ENCODE measurements at regions not wholly inside any gene's neighbourhood (a gene's known extent, or its start where the extent isn't known, plus 50 kb on each side); places are given as distances from the start of the nearest gene placed in this dataset.
A peak's percentile ranks its signal among the peaks of the same experiment; 100 is the strongest.
"Not testable (repeated sequence)": the region's sequence is repeated elsewhere in the genome, so short reads cannot be mapped to it uniquely, and the experiment has no call there.

DNA sequence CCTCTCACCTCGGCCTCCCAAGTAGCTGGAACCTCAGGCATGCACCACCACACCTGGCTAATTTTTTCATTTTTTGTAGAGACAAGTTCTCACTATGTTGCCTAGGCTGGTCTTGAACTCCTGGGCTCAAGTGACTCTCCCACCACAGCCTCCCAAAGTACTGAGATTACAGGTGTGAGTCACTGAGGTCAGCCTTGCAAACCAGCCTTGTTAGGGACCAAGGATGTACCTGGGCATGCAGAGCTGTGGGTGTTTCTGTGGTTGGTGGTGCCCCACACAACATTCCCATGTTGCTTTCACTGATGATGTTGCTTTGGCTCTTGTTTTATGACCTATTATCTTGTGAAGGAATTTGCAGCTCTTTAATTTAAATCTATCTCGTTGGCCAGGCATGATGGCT is 54.8 kb downstream of the OTUD1 start:
- peak; percentile 5 to 12 for DNase-seq (ENCODE audit: low read depth in 2 of 2)

DNA sequence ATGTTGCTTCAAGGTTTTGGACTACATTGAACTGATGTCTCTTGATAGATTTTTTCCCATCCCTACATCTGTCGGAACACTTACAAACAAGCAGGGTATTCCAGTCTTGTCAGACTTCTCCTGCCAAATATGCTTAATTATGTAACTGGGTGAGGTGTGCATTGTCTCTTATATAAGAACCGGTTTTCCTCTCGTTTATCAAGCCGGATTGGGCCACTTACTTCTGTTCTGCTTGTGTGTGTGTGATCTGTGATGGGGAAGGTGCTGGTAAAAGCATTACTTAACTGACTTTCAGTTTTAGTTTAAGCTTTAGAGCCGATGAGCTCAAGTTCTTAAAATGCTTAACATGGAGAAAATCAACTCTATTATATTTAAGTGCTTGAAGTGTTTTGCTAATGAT is 57.9 kb downstream of the OTUD1 start:
- no peak for DNase-seq (ENCODE audit: low read depth in 2 of 2)

DNA sequence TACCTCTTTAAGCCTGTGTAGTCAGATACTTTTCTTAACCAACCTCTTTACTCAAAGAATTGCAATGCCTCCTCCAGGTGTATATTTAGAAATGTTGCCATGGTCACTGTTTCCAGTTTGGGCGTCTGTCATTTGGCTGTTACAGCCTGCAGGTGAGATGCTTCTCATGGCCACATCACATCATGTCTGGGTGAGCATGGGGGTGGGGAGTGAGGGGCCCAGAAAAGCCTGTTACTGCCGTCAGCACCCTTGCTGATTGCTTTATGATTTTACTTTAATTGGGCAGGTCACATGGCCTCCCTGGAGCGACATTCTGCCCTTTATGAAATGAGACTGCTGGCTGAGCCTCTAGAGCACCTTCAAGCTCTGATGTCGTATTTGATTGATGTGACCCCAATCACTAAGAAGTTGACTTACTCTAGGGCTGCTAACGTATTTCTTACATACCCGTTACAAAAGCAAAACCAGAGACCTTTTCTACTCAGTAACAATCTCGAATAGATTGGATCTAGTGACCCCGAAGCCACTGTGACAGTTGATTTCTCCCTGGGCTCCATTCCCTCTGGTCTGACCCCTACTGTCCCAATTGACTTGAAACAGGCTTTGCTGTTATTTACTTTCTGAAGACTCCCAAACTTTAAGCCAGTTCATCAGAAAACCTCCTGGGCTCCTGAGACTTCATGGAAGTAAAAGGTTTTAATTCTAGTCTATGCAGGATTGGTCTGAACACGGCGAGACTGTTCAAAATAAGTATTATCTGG is 60.7 kb downstream of the OTUD1 start:
- DNase-seq (ENCODE audit: low read depth in 2 of 2), result no peak

DNA sequence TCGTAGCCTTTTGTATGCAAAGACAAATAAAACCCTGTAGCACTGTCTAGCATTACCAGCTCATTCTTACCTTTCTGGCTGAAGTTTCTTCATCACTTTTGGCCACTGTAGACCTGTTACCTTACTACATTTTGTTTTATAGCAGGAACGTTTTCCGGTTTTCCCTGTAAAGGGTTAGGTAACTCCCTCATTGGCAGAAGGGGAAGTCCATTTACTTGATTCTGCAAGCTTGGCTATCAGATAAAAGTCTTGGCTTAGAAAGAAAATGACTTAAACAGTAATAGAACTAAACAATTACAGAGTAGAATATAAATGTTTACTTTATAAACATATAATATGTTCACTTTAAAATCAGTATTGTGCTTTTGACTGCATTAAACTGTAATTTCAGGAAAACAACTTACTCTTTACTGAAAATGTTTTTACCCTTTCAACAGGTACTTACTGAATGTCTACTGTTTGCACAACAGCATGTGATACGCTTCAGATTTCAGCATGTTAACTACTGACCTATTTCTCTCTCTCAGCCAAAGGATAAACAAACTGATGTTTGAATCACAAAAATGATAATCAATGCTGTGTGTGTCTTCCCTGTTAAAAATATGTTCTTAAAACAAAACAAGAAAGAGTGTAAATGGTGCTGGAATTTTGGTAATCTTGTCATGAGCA is 67.1 kb downstream of the OTUD1 start:
- DNase-seq (ENCODE audit: low read depth in 2 of 2), result no peak

DNA sequence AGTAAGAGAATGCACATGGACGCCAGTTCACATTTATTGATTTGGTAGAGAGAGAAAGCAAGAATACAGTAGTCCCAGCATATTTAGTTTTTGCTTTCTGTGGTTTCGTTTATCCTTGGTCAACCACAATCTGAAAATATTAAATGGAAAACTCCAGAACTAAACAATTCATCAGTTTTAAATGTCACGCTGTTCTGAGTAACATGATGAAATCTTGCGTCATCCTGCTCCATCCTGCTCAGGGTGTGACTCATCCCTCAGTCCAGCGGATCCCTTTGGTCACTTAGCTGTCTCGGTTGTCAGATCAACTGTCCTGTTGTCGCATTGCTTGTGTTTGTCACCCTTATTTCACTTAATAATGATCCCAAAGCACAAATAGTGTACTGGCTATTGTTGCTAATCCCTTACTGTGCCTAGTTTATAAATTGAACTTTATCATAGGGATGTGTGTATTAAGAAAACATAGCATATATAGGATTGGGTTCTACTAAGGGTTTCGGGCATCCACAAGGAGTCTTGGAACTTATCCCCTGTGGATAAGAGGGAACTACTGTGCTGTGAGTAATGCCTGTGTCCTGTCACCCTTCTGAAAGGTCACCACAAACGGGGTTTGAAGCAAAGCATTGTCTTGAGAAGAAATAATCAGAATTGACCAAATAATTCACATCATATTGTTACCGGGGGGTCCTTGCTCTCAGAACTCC is 73.6 kb downstream of the OTUD1 start:
- no peak for DNase-seq (ENCODE audit: low read depth in 2 of 2)

DNA sequence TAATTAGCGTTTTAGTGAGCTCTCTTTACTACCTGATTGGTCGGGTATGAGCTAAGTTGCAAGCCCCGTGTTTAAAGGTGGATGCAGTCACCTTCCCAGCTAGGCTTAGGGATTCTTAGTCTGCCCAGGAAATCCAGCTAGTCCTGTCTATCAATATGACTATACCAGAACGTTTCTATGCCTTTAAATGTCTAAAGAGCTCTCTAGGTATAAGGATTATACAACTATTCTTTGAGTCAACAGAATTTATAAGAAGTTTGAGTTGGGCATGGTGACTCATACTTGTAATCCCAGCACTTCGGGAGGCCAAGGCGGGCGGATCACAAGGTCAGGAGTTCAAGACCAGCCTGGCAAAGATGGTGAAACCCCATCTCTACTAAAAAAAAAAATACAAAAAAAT is 74.7 kb downstream of the OTUD1 start:
- DNase-seq (ENCODE audit: low read depth in 2 of 2), result not testable (repeated sequence)

DNA sequence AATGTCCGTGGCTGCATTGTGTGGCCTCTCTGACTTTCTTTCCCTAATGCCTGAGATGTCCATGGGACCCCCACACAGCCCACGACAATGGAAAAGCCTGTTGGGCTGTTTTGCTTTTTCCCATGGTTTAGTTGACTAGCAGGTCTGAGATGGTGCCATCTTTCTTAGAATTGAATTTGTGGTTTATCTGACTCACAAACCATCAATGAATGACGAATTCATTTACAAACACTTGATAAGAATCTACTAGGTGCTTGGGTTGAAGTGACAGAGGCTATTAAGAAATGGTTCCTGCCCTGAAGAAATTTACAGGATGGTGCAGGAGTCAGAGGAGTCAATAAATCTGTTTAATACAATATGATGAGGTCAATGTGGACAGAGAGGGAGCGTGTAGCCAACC is 75.4 kb downstream of the OTUD1 start:
- DNase-seq (ENCODE audit: low read depth in 2 of 2), result no peak

DNA sequence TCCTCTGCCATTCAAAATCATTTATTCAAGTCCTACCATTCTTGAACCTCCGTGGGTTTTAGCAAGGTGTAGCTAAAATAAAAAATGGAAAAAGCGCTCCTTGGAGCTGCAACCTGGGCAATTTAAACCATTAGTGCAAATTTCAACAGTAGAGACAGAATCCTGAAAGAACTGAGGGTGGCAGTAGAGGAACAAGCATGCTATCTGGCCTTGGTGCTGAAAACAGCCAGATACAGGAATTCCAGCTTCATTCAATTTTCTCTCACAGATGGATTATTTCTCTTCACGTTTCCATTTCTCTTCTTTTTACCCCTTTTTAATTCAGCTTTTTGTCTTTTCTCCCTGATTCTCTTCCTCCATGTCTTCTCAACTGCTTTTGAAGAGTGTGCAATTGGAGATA is 77.7 kb downstream of the OTUD1 start:
- DNase-seq (ENCODE audit: low read depth in 2 of 2), result no peak

DNA sequence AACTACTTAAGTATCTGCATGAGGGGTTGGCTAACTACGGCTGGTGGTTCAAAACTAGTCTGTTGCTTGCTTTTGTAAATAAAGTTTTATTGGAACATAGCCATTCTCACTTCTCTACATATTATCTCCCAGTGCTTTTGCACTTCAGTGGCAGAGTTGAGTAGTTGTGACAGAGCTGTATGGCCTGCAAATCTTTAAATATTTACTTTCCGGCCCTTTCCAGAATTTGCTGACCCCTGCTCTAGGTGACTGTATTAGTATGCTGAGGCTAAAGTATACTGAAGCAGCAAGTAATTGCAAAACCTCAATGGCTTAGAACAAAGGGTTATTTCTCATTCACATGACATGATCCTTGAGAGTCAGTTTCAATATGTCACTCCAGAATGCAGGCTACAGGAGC is 78.3 kb downstream of the OTUD1 start:
- no peak for DNase-seq (ENCODE audit: low read depth in 2 of 2)

DNA sequence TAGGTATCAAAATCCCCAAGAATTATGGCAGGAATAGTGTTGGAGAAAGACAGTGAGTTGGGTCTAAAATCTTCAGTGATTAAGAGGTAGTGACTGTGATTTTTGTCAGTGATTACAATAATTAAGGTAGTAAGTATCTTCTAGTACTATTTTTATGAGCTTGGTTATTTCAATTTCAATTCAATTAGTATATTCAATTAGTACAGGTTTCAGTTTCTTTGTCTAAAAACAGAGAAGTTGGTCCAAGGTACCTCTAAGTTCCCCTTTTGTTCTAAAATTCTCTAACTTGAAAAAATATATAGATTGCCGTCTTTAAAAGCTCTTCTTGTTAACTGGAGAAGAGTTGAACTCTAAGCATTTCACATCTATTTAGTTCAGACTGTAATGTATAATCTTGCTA is 82.9 kb downstream of the OTUD1 start:
- DNase-seq (ENCODE audit: low read depth in 2 of 2), result no peak

DNA sequence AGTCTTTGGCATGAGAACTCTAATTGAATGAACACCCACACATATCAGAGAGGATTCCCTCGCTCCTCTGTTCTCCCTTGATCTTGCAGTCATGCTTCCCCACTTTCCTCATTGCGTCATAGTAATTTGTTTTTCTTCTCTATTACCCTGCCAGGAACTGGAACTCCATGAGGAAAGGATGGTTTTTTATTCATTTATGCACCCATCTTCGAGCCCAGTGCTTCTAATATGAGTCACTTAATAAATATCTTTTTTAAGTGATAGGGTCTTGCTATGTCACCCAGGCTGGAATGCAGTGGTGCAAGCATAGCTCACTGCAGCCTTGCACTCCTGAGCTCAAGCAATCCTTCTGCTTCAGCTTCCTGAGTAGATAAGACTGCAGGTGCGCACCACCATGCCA is 83.5 kb downstream of the OTUD1 start:
- no peak for DNase-seq (ENCODE audit: low read depth in 2 of 2)

DNA sequence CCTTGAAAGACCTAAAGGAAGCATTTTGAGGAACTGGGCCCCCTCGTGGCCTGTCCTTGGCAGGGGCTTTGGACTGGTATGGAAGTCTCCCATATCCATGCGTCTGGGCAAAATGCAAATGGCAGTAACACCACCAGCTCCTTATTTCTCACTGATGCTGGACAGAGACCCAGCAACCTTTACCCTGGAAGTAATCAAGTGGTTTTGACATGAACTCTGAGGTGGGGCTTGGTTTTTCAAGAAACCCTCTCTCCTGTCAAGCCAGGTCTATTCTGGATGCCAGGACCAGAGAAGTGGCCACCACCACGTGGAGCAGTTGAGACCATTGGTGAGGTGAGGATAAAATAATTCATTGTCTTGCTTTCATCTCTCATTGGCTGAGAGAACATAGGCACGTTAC is 84.4 kb downstream of the OTUD1 start:
- DNase-seq (ENCODE audit: low read depth in 2 of 2), result no peak

DNA sequence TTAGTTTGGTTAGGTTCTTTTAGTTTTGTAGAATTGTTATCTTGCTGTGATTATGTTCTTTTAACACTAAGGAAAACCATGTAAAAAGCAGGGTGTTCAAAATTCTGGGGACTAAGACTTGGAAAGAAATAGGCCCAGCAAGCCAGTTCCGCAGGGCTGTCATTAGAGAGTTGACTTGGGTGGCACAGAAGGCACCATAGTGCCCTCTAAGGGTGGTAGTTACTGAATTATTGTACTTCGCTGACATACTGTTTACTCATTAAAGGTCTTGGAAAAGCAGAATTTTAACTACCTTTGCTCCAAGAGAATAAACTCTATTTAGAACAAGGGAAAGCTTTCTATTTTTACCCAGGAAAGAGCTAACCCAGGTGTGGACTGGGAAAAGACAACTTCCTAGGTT is 86.5 kb downstream of the OTUD1 start:
- no peak for DNase-seq (ENCODE audit: low read depth in 2 of 2)

DNA sequence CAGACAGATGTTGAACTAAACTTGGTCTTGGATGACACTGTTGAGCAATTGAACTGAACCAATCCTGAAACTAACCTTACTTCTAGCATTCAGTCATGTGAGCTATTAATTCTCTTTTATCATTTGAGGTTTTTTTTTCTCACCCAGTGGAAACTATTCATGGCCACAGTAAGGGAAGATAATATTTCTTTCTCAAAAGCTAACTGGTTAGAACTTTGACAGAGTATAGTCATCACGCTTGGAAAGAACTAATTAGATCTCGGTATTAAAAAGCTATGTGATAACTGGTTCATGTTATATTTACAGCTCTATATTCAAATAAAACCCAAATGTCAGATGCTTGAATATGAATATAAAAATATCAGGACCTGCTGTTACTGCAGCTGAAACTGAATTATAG is 89.5 kb downstream of the OTUD1 start:
- DNase-seq (ENCODE audit: low read depth in 2 of 2), result no peak

DNA sequence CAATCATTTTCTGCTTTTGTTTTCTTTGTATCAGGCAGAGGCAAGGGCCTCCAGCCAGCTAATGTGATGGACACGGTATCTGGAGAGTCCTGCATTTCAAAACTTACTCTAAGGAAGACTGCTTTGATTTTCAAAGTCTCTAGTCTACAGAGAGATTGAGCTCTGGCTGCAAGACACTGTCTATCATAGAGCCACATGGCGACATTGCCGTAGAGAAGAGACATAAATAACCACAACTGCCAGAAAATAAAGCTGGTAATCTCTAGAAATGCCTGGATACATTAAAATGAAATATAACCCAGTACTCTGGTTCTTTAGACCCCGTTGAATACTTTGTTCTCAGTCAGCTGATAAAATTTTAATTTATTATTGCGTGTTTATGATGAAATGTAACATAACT is 90.8 kb downstream of the OTUD1 start:
- no peak for DNase-seq (ENCODE audit: low read depth in 2 of 2)

DNA sequence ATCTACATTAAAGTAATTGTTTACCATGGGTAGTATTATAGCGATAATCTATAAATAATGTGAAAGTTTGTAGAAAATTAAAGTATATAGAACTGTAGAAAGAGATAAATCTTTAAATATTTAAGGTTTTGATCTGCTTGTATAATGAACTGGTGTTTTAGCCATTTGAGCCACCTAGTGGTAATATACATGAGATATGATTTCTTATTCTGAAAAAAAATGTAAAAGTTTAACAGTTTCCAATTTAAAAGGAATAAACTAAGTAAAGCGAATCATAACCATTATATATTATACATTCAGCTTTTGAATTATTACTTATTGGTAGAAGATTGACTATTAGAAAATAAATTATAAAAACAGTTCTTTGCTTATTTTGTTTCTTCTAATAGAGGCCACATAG is 91.2 kb downstream of the OTUD1 start:
- no peak for DNase-seq (ENCODE audit: low read depth in 2 of 2)

DNA sequence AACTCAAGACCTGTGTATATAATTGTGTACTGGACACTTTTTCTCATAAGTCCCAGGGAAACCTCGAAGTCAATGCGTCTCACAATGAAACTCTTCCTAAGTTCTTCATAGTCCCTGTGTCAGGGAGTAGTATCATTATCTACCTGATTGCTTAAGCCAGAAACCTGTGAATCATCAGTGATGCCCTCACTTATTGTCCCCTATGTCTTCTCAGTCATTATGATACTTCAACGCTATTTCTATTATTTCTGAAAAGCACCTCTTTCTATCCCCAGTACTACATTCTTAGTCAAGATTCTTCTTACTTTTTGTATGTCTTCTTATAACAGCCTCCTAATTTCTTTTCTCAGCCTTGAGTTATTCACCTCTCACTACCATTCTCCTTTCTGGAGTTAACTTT is 94.3 kb downstream of the OTUD1 start:
- no peak for DNase-seq (ENCODE audit: low read depth in 2 of 2)

DNA sequence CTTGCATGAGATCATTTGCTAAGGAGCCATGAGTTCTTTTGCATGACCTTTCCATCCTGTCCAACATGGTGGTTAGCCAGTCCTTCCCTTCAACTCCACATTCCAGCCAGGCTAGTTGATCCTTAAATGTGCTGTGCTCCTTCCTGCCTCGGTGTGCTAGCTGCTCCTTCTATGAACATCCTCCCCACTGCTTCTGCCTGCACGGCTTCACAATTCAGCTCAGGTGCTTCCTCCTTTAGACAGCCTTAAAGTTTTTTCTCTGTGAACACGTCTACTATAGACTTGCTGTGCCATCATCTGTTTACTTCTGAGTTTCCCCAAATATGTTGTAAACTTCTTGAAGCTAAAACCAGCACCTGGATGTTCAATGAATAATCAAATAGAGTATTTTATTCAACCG is 95.5 kb downstream of the OTUD1 start:
- no peak for DNase-seq (ENCODE audit: low read depth in 2 of 2)

DNA sequence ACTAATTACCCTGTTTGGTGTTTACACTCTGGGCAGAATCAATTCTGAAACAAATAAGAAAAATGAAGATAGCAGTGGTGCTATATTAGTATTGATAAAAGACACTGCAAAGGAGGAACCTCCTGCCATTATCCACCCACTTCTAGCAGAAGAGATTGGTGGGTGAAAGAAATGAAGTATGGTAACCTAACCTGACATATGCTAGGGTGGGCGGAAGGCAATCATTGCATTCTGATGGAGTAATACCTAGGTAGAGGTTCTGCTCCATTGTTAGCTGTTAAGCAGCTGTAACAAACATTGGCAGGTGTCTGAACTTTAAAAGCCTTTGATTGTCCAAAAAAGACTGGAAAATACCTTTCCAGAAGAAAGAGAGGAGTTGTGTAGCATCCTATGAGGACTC is 95.9 kb downstream of the OTUD1 start:
- DNase-seq (ENCODE audit: low read depth in 2 of 2), result no peak

DNA sequence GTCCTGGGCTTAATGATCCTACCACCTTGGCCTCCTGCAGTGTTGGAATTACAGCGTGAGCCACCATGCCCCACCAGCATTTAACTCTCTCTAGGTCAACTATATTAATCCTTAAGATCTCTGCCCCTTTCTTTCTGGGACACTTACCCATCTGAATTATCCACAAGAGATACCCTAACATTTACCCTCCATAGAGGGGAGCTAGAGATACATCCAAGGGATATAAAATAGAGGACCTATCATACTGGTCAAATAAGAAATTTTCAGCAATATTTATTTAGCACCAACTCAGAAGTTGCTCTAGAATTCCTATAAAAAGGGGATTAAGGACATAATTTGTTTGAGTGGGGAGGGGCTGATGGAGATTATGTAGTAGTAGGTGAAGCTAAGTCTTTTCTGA is 96.5 kb downstream of the OTUD1 start:
- no peak for DNase-seq (ENCODE audit: low read depth in 2 of 2)

DNA sequence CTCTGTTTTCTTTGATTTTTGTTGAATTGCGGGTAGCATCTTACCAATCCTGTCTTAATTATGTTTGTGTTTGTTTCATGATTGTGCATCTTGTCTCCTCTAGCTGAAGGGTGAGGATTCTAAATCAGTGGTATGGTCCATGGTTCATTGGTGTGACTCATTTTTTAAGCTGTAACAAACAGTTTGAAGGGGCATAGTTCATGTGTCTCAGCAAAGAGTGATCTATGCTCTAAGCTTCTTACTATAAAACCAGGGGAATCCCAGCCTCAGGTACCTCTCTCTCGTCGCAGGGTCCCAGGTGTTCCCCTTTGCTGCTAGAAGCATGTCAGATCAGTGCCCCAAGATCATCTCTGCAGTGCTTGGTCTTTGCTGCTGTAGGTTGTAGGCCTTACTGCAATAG is 100.1 kb downstream of the OTUD1 start:
- no peak for DNase-seq (ENCODE audit: low read depth in 2 of 2)

DNA sequence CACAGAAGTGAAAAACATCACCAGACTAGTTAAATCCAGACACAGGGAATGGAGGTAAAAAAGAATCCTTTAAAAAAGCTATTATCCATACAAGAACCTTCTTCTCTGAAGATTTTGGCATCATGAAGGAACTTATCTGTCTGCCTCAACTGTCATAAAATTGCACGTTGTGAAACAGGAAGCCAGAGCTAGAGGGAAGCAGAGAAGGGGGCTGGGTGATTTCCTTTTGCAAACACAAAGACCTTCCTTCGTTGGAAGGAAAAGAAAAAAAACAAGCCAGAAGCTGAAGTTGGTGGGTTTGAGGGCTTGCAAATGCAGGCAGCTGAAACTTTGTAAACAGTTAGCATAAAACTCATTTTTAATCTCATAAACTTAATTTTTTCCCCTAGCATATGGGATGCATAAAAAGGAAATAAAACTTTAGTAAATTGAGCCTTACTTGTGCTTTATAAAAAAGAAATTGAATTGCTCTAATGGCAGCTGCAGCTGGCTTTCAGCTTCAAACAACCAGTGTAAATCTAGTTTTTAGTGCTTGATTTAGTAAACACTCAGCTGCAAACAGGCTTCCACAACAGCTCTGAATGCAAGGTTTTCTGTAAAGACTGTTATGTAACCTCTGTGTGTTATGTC is 101.6 kb downstream of the OTUD1 start:
- no peak for DNase-seq (ENCODE audit: low read depth in 2 of 2)

All from stimulated activated CD8-positive, alpha-beta memory T cell treated with anti-CD3 and anti-CD28 coated beads, Interleukin-2, amount 100 ng/mL, for 48 hours (primary cell).